Gastroesophageal sphincter (tissue), 4 donors: ENCODE measurements at regions not wholly inside any gene's neighbourhood (a gene's known extent, or its start where the extent isn't known, plus 50 kb on each side); places are given as distances from the start of the nearest gene placed in this dataset.

ENCODE experiments used
- ATAC-seq: fragments of 150-250 bp; one replicate; pipeline ENCODE4 v1.9.1; 2016; ENCODE audit warnings: mild to moderate bottlenecking, moderate library complexity
- H3K27ac ChIP-seq, 4 donors: fragments of 200-600 bp; sonication (generic) in 3 of 4; 1 replicate in 3 of 4; 2 replicates in 1 of 4; pipeline ENCODE4 v1.5.1; 2016 to 2019
- H3K27me3 ChIP-seq: fragments of 200-600 bp; sonication (generic); one replicate; pipeline ENCODE4 v1.5.1; 2019
- H3K36me3 ChIP-seq, 2 donors: fragments of 200-600 bp; sonication (generic); one replicate each; pipeline ENCODE4 v1.5.1; 2019; ENCODE audit warnings: control low read depth in 1 of 2
- H3K4me1 ChIP-seq, 3 donors: fragments of 200-600 bp; sonication (generic); 1 replicate in 2 of 3; 2 replicates in 1 of 3; pipeline ENCODE4 v1.5.1; 2016 to 2019; ENCODE audit warnings: control low read depth in 2 of 3
- H3K4me3 ChIP-seq, 2 donors: fragments of 200-600 bp; sonication (generic); one replicate each; pipeline ENCODE4 v1.5.1; 2019; ENCODE audit warnings: mild to moderate bottlenecking in 1 of 2, moderate library complexity in 1 of 2
- H3K9me3 ChIP-seq, 3 donors: fragments of 200-600 bp; sonication (generic); one replicate each; pipeline ENCODE4 v1.5.1; 2017 to 2019; ENCODE audit warnings: control low read depth in 2 of 3
- EP300 ChIP-seq: sonication (generic); formaldehyde crosslinking; IDR thresholded peaks from one replicate; pipeline ENCODE4 v1.6.1; 2017; ENCODE audit warnings: antibody characterized with exemption, mild to moderate bottlenecking
- POLR2A ChIP-seq, 2 donors: fragments of 450-650 bp; IDR thresholded peaks; one replicate each; pipeline ENCODE4 v1.6.1; 2017; ENCODE audit warnings: antibody characterized with exemption in 2 of 2, mild to moderate bottlenecking in 2 of 2, moderate library complexity in 1 of 2
- POLR2AphosphoS5 ChIP-seq: sonication (generic); formaldehyde crosslinking; IDR thresholded peaks from one replicate; pipeline ENCODE4 v1.6.1; 2017; ENCODE audit warnings: antibody characterized with exemption
- WGBS, 2 donors: methylation state at CpG; one replicate each; pipeline ENCODE4 v1.1.5; 2018; ENCODE audit warnings: low coverage in 1 of 2; 5-methylcytosine and 5-hydroxymethylcytosine counted together
- TF ChIP-seq, protein P1 (sequence below), 4 experiments: fragments of 200-600 bp in 2 of 4; fragments of 450-650 bp in 2 of 4; sonication (generic) in 1 of 4; IDR thresholded peaks; one replicate each; pipeline ENCODE4 v1.5.1; 2017 to 2019; ENCODE audit warnings: antibody characterized with exemption in 4 of 4, mild to moderate bottlenecking in 2 of 4, moderate library complexity in 2 of 4

DNA sequence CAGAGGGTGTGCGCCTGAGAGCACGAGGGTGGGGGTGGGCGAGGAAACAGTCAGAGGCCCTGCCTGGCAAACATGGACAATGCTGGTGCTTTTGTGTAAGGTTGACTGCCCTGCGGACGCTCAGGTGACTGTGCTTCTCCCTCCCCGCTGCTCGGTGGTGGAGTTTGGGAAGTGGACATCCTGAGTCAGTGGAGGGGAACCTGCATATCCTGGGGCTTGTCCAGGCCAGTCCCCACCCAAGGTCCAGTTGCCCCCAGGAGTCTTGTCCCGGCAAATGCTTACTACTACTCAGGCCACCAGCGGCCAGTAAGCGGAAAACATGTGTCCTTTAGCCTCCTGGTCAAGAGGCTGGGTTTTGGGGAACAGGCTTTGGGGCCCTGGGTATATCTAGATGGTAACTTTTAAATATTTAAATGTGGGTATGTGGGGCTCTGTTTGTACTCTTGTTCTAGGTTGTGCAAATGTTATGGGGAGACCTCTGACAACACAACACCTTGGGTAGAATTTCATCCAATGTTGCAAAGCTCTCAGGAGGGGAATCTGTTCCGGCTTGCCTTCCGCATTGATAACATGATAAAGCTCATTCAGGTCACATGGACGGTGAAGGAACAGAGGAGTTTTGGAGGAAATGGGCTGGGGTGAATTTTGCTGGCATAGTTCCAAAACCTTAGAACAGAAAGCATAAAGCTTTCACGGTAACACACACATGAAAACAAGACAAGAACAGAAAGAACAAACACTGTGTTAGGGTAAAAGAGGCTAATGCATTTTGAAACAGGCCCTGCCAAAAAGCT, 364.9 kb downstream of the PRDM2 start:
- H3K36me3 ChIP-seq: no peaks in the 10 kb centered on the region
- no peak overlapping the region for H3K4me3 ChIP-seq
- TF ChIP-seq POLR2A (IDR thresholded peaks at IDR 0.05): no peak
- no peak for TF ChIP-seq POLR2AphosphoS5
- no peak for TF ChIP-seq EP300
- TF ChIP-seq, protein P1, sequence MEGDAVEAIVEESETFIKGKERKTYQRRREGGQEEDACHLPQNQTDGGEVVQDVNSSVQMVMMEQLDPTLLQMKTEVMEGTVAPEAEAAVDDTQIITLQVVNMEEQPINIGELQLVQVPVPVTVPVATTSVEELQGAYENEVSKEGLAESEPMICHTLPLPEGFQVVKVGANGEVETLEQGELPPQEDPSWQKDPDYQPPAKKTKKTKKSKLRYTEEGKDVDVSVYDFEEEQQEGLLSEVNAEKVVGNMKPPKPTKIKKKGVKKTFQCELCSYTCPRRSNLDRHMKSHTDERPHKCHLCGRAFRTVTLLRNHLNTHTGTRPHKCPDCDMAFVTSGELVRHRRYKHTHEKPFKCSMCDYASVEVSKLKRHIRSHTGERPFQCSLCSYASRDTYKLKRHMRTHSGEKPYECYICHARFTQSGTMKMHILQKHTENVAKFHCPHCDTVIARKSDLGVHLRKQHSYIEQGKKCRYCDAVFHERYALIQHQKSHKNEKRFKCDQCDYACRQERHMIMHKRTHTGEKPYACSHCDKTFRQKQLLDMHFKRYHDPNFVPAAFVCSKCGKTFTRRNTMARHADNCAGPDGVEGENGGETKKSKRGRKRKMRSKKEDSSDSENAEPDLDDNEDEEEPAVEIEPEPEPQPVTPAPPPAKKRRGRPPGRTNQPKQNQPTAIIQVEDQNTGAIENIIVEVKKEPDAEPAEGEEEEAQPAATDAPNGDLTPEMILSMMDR (IDR thresholded peaks at IDR 0.05): no peak
- no peak for ATAC-seq
- H3K27me3 ChIP-seq: no peaks in the 10 kb centered on the region
- H3K27ac ChIP-seq: no peak overlapping the region
- no peaks in the 10 kb centered on the region for H3K9me3 ChIP-seq
- 40 to 73% methylated on average over 2 to 7 of the region's 14 CpGs for WGBS, 2 donors
- no peaks in the 10 kb centered on the region for H3K4me1 ChIP-seq

DNA sequence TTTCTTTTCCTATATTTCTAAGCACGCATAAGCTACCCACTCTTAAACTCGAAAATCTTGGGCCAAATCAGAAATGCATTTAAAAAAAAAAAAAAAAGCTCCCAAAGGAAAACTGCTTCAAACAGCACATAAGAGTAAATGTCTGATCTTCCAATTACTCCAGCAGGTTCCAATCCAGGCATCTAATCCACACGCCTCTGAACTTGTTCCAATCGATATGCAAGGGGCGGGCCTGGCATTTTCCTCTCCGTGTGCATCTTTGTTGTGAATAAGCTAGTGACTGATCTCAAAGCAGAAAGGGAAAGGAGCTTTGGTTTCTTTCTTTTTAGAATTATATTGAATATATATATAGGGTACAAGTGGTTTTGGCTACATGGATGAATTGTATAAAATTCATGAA, 365.5 kb downstream of the PRDM2 start:
- 77 to 90% methylated on average over 6 of the region's 6 CpGs for WGBS, 2 donors
- H3K27me3 ChIP-seq: no peaks in the 10 kb centered on the region
- TF ChIP-seq POLR2AphosphoS5 (no peak), EP300 (no peak), POLR2A (IDR thresholded peaks at IDR 0.05) (no peak)
- TF ChIP-seq, protein P1 (IDR thresholded peaks at IDR 0.05): no peak

DNA sequence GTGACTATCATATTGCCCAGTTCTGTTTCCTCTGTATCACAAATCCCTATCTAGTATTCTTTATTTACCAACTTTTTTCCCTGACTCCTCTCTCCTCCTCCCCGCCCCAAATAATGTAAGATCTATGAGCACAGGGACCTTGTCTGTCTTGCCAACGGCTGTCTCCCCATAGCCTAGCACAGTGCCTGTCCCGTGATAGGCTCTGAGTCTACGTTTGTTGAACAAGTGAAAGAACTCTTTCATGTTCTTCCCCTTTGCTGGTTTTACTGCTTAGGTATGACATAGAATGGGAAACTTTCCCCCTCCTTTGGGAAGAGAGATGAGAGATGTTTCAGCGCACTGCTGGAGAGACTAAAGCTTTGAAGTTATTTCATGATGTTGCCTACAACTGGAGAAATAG, 367.0 kb downstream of the PRDM2 start:
- no peaks in the 10 kb centered on the region for H3K4me1 ChIP-seq
- H3K36me3 ChIP-seq: no peaks in the 10 kb centered on the region
- H3K27ac ChIP-seq: no peak overlapping the region
- WGBS, 2 donors: 88% methylated on average over 2 to 5 of the region's 5 CpGs
- H3K9me3 ChIP-seq: no peaks in the 10 kb centered on the region
- H3K4me3 ChIP-seq: no peak overlapping the region
- no peaks in the 10 kb centered on the region for H3K27me3 ChIP-seq
- no peak for ATAC-seq
- TF ChIP-seq EP300 (no peak), POLR2A (IDR thresholded peaks at IDR 0.05) (no peak), POLR2AphosphoS5 (no peak)
- TF ChIP-seq, protein P1 (IDR thresholded peaks at IDR 0.05): no peak

More for the DNA sequence above, 365.5 kb downstream of the PRDM2 start:
- no peak overlapping the region for H3K4me3 ChIP-seq
- no peaks in the 10 kb centered on the region for H3K36me3 ChIP-seq
- H3K4me1 ChIP-seq: no peaks in the 10 kb centered on the region
- H3K9me3 ChIP-seq: no peaks in the 10 kb centered on the region
- ATAC-seq: no peak
- no peak overlapping the region for H3K27ac ChIP-seq

DNA sequence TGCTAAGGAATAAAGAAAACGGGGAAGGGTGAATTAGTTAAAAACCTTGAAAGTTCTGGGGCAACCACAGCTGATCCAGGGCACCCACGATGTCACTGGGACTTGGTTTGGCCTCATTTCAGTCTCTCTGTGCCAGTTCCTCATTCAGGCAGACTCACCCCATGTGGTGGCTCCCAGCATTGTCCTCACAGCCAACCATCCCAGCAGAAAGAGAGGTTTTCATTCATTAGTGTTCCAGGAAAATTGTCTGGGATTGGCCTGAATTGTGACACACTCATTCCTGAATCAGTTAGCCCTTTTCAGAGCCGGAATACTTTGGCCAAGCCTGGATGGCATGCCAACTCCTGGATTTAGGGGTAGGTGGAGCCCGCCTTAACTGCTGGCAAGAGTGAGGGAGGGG, 367.7 kb downstream of the PRDM2 start:
- 80 to 90% methylated on average over 2 to 3 of the region's 4 CpGs for WGBS, 2 donors
- no peak for ATAC-seq
- H3K4me1 ChIP-seq: no peaks in the 10 kb centered on the region
- no peaks in the 10 kb centered on the region for H3K9me3 ChIP-seq
- H3K36me3 ChIP-seq: no peaks in the 10 kb centered on the region
- no peak overlapping the region for H3K4me3 ChIP-seq
- TF ChIP-seq POLR2A (IDR thresholded peaks at IDR 0.05): no peak
- TF ChIP-seq EP300: no peak
- no peaks in the 10 kb centered on the region for H3K27me3 ChIP-seq
- H3K27ac ChIP-seq: no peak overlapping the region

DNA sequence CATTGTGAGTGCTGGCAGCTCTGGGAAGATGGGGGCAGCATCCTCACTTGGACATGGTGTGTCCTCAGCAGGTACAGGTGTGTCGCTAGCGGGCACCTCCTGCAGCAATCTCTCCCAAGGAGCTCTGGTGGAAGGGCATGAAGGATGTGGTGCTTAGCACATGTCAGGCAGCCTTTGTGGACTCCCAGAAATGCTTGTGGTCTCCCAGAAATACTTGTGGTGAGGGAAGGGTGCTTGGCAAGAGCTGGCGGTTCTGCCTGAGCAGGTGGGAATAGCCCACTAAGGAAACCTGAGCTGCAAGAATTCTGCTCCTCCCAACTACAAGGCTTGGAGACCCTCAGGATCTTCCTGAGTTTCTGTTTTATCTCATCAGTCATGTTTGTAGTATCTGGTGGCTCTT, 371.6 kb downstream of the PRDM2 start:
- WGBS, 2 donors: 92 to 100% methylated on average over 1 to 3 of the region's 3 CpGs
- no peak overlapping the region for H3K4me3 ChIP-seq
- no peak for ATAC-seq
- peaks cover 0 to 10% (median 0%) of the 10 kb centered on the region in 3 donors for H3K9me3 ChIP-seq
- no peaks in the 10 kb centered on the region for H3K4me1 ChIP-seq
- no peaks in the 10 kb centered on the region for H3K27me3 ChIP-seq
- no peak overlapping the region for H3K27ac ChIP-seq
- H3K36me3 ChIP-seq: no peaks in the 10 kb centered on the region
- TF ChIP-seq POLR2AphosphoS5 (no peak), EP300 (no peak), POLR2A (IDR thresholded peaks at IDR 0.05) (no peak)
- TF ChIP-seq, protein P1 (IDR thresholded peaks at IDR 0.05): no peak
